ENCODE measurements at regions not wholly inside any gene's neighbourhood (a gene's known extent, or its start where the extent isn't known, plus 50 kb on each side); places are given as distances from the start of the nearest gene placed in this dataset.
A peak's percentile ranks its signal among the peaks of the same experiment; 100 is the strongest.

GRCh38 chr7:137081321-137082093, 213.1 kb downstream of the CHRM2 start:
- no peak overlapping the region for H3K27ac ChIP-seq (ENCODE audit: low read length)
- no peaks in the 10 kb centered on the region for H3K27me3 ChIP-seq (ENCODE audit: control insufficient read depth, insufficient read depth)
- no peak overlapping the region for H3K4me3 ChIP-seq (ENCODE audit: low read length)
- ATAC-seq: peak; percentile 94 to 98
- no peaks in the 10 kb centered on the region for H3K4me1 ChIP-seq (ENCODE audit: control insufficient read depth, insufficient read depth, low read length)
- peak; percentile 84 to 93 (median 87) for DNase-seq
- intact Hi-C loops (cut with DNase I): loop anchor here in 1 of 4 donors (10.0 kb wide), 1 partner anchor 207 kb away; no protein-coding TSS in a partner anchor
- H3K9me3 ChIP-seq (ENCODE audit: control insufficient read depth, low read length): no peaks in the 10 kb centered on the region
- 31% methylated on average over 2 of the region's 2 CpGs for WGBS

- WGBS: 54% methylated on average over 5 of the region's 5 CpGs
- no peak for ATAC-seq
- H3K27ac ChIP-seq (ENCODE audit: low read length): no peak overlapping the region
Measured at GRCh38 chr7:137080516-137081203, 212.2 kb downstream of the CHRM2 start.

GRCh38 chr7:137078781-137079180, 210.3 kb downstream of the CHRM2 start:
- no peak for DNase-seq
- intact Hi-C loops (cut with DNase I): loop anchor here in 1 of 4 donors (10.0 kb wide), 1 partner anchor 194 kb away; no protein-coding TSS in a partner anchor
- no peaks in the 10 kb centered on the region for H3K27me3 ChIP-seq (ENCODE audit: control insufficient read depth, insufficient read depth)
- H3K4me1 ChIP-seq (ENCODE audit: control insufficient read depth, insufficient read depth, low read length): no peaks in the 10 kb centered on the region
- H3K27ac ChIP-seq (ENCODE audit: low read length): no peak overlapping the region
- H3K9me3 ChIP-seq (ENCODE audit: control insufficient read depth, low read length): no peaks in the 10 kb centered on the region
- H3K4me3 ChIP-seq (ENCODE audit: low read length): no peak overlapping the region
- no peak for ATAC-seq
- 77% methylated on average over 2 of the region's 2 CpGs for WGBS

More at GRCh38 chr7:137080516-137081203, 212.2 kb downstream of the CHRM2 start:
- H3K4me1 ChIP-seq (ENCODE audit: control insufficient read depth, insufficient read depth, low read length): no peaks in the 10 kb centered on the region
- no peak overlapping the region for H3K4me3 ChIP-seq (ENCODE audit: low read length)
- DNase-seq: no peak
- H3K9me3 ChIP-seq (ENCODE audit: control insufficient read depth, low read length): no peaks in the 10 kb centered on the region
- H3K27me3 ChIP-seq (ENCODE audit: control insufficient read depth, insufficient read depth): no peaks in the 10 kb centered on the region
- intact Hi-C loops (cut with DNase I): loop anchor here in 1 of 4 donors (10.0 kb wide), 1 partner anchor 206 kb away; no protein-coding TSS in a partner anchor

- intact Hi-C loops (cut with DNase I): loop anchor here in 1 of 4 donors (10.0 kb wide), 1 partner anchor 190 kb away; no protein-coding TSS in a partner anchor
- Histone ChIP-seq H3K4me3 (ENCODE audit: low read length) (no peak overlapping the region), H3K27ac (ENCODE audit: low read length) (no peak overlapping the region), H3K4me1 (ENCODE audit: control insufficient read depth, insufficient read depth, low read length) (peaks cover 3% of the 10 kb centered on the region), H3K9me3 (ENCODE audit: control insufficient read depth, low read length) (no peaks in the 10 kb centered on the region), H3K27me3 (ENCODE audit: control insufficient read depth, insufficient read depth) (no peaks in the 10 kb centered on the region)
- DNase-seq: no peak
- 71% methylated on average over 2 of the region's 2 CpGs for WGBS
- no peak for ATAC-seq
Measured at GRCh38 chr7:137074391-137075030, 206.1 kb downstream of the CHRM2 start.

- no peaks in the 10 kb centered on the region for H3K9me3 ChIP-seq (ENCODE audit: control insufficient read depth, low read length)
- intact Hi-C loops (cut with DNase I): loop anchor here in 1 of 4 donors (10.0 kb wide), 1 partner anchor 189 kb away; no protein-coding TSS in a partner anchor
- no peak overlapping the region for H3K27ac ChIP-seq (ENCODE audit: low read length)
- WGBS: 92% methylated on average over 3 of the region's 3 CpGs
- H3K4me3 ChIP-seq (ENCODE audit: low read length): no peak overlapping the region
- no peaks in the 10 kb centered on the region for H3K27me3 ChIP-seq (ENCODE audit: control insufficient read depth, insufficient read depth)
- DNase-seq (no peak), ATAC-seq (no peak)
- peaks cover 5% of the 10 kb centered on the region for H3K4me1 ChIP-seq (ENCODE audit: control insufficient read depth, insufficient read depth, low read length)
Measured at GRCh38 chr7:137073571-137074325, 205.3 kb downstream of the CHRM2 start.
